NCI-H2081 treated with DMSO at 0.1 percent for 48 hours (cell line): ENCODE measurements at regions not wholly inside any gene's neighbourhood (a gene's known extent, or its start where the extent isn't known, plus 50 kb on each side); places are given as distances from the start of the nearest gene placed in this dataset.

Experiments
- DNase-seq: peaks from one replicate; lab custom pipeline; 2025; lab: John Stamatoyannopoulos, UW

DNA sequence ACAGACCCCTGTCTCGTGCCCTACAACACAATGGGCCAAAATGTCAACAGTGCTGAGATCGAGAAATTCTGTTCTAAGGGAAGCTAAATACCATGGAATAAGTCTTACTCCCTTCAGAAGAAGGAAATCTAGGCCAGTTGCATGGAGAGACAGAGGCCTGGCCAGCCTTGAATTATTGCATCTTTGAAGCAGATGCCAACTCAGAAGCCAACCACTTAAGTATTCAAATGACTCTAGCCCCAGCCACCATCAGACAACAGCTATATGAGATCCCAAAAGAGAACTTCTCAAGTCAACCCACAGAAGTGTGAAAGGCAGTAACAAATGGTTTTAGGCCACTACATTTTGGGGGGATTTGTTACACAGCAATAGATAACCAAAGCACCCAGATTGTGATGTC lies 180.1 kb downstream of the ACTL7B start:
- no peak for DNase-seq

DNA sequence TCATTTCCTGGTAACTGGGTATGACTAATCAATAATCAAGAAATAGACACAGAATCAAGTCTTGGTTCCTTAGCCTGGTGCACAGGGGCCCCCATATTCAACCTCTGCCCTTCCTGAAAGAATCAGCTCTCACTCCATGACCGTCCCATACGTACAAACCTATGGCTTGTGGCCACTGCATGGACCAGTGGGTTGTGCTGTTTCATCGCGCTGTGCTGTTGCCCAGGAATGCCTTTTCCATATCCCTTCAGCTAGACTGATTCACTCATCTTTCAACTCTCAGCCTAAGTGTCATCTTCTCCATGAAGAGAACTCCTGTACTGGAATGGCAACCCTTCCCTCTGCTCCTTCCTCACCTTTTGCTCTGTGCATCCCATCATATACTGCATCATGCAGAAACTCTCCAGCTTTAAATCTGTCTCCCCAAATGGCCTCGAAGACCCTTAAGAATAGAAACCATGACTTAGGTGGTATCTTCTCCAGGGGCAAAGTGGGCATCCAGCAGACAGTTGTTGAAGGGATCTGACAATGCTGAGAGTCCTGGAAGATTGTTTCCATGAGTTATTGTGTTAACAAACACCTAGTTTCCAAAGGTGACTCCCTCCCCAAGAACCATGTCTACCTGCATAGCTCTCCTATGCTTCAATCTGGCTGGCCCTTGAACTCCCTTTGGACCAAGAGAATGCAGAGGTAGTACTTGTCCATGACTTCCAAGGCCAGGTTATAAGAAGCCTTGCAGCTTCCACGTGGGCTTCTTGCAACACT lies 180.8 kb downstream of the ACTL7B start:
- DNase-seq: no peak

DNA sequence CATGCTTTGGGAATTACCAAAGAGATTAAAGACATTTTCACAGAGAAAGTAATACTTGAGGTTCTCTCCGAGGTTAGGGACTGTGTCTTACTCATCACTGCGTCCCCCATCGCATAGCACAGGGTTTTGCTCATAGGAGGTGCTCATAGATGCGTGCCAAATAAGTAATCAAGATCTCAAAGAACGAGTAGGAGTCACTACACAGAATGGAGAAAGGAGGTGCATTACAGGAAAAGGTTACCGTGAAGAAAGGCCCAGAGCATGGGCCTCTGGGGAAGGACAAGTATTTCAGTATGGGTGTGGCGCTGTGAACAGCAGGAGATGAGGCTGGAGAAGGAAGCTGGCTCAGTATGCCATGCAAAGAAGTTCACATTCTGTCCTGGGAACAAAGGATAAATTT lies 182.4 kb downstream of the ACTL7B start:
- no peak for DNase-seq

DNA sequence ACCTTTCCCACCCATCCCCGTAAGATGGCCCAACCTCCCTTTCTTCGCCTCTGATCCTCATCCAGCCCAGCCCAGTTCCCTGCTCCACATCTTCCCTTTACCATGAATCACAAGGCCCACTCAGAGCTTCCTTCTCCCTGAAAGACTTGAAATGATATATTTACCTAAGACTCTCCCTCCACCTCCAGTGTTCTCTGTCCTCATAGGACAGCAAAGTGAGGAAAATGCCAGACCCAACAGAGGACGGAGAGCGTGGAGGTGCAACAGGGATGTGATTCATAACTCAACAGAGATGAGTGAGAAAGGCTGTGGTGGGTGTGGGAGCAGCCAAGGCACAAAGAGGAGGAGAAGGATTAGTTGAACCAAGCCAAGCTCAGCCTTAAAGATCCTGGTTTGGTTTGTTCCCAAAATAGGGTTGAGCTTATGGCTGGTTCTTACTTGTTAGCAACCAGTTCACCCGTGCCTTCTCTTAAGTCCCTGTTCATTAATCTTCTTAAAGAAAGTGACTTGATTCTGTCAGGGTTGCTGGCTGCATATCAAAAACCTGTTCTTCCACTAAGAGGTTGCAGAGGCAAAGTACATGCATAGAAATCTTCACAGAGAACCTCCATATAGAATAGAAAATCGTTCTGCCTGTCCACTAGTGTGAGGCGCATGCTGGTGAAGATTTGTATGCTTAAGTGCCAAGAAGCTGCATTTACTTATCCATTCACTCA lies 183.2 kb downstream of the ACTL7B start:
- no peak for DNase-seq

DNA sequence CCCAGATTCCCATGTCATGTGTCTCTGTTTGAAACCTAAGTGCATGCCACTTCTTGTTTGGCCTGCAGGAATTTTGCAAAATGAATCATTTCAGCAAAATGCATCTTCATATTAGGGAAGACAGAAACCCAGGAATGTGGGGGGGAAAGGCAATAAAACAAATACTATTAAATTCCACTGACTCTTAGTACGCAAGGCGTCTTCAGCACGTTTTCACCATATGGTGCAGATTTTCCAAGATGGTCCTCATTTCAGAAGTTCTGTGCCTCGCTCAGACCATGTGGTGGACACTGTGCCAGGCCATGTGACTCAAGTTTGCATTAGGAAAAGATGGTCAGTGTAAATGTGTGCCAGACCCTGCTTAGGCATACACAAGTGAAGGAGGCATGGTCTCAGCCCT lies 184.0 kb downstream of the ACTL7B start:
- no peak for DNase-seq

DNA sequence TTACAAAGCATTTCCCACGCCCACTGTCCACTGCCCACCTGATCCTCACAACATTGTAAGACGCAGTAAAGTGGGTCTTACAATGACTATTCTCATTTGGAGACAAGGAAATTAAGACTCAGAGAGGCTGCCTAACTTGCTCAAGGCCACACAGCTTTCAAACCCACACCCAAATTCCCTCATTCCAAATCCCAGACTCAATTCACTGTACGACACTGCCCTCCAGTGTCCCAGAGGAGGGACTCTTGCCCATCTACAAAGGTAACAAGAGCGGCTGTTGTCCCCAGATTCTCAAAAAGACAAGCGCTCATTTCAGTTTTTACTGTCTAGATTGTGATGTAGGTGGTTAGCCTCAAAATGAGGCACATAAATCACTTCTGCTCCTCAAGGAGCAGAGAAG lies 184.6 kb downstream of the ACTL7B start:
- DNase-seq: no peak

DNA sequence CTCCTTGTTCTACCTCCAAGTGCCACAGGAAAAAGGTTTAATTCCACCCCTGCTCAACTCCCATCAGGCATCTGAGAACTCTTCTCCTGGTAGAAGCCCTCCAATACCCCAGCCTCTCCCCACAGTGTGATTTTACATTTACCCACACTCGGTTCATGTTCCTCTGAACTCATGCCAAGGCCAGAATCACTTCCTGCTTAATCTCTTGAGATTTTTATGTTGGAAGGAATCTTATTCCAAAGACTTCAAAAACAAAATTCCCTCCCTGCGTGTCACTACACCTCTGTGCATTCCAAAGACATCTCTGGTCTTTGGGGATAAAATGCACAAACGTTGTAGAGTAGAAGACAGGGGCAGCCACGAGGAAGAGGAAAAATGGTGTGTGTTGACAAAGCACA lies 186.8 kb downstream of the ACTL7B start:
- no peak for DNase-seq

DNA sequence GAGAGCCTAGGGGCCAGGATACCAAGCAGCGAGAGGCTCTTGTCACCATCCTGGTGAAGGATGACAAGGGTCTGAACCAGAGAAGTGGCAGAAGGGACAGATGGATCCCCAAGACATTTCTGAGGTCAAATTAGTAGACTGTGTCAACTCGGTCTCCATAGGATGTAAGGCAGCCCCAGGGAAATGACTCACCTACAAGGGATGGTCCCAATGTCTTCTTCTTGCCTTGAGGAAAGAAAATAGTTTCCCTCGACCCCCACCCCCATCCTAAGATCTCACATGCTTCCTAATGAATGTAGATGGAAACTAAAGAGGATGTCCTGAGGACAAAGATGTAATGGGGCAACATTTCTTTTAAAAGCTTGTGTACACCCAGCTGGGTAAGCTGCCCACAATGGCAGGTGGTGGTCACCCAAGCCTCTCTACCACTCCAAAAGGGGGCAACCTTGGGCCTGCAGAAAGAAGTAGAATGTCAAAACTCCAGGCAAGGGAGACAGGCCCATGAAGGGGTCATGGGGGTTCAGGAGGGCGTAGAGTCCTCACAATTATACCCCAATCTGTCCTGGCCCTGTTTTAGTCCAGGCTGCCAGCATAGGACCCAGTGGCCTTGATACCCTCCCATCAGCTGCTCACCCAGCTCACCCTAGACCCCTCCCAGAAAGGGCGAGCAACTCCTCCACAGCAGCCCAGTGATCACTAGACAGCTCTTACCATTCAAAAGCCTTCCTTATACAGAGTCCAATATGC lies 187.4 kb downstream of the ACTL7B start:
- no peak for DNase-seq

DNA sequence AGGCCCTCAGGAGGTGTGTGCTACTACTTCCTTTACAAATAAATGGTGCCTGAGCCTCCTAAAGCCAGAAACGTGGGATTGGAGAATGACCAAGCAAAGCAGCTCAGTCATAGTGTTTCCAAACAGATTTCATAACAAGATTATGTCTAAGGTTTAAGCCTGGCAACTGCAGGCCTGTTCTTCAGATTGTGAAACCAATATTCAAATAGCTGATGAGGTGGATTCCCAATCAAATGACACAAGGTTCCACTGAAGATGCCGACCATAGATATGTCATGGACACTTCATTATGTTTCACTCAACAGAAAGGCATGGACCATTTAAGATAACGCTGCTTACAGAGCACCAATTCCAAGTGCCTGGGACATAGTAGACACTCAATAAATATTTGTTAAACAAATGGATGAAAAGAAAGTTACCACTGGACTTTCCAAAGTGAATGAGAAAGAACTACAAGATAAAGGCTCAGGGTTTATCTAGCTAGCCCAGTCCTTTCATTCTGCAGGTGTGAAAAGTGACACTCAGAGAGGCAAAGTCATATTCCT lies 189.5 kb downstream of the ACTL7B start:
- no peak for DNase-seq

DNA sequence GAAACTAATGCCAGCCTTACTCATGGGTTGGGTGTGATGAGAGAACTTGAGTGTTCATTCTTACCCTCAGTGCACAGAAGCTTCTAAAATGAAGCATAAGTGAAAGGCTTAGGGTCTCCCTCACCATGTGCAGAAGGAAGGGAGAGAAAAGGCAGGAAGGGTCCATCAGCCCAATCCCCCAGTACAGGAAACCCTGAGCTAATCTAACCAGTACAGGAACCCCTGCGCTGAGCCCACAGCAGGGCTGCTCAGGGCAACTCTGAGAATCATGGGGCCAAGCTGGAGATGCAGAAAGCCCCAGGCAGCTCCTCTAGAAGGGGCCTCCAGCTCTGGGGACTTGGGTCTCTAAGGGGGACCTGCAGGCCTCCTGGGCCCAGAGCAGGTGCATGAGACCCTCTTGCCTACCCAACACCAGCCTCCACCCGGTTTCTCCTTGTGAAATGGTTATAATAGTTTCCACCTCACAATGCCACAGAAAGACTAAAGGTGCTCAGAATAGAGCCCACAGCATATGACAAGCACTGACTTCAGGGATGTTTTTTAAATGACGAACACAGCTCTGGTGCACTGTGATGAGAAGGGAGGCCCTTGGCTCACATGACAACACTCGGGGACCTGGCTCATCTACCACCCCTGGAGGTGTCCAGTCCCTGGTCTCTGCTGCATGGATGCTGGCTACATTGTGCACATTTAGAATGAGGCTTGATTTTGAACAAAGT lies 190.1 kb downstream of the ACTL7B start:
- DNase-seq: no peak

DNA sequence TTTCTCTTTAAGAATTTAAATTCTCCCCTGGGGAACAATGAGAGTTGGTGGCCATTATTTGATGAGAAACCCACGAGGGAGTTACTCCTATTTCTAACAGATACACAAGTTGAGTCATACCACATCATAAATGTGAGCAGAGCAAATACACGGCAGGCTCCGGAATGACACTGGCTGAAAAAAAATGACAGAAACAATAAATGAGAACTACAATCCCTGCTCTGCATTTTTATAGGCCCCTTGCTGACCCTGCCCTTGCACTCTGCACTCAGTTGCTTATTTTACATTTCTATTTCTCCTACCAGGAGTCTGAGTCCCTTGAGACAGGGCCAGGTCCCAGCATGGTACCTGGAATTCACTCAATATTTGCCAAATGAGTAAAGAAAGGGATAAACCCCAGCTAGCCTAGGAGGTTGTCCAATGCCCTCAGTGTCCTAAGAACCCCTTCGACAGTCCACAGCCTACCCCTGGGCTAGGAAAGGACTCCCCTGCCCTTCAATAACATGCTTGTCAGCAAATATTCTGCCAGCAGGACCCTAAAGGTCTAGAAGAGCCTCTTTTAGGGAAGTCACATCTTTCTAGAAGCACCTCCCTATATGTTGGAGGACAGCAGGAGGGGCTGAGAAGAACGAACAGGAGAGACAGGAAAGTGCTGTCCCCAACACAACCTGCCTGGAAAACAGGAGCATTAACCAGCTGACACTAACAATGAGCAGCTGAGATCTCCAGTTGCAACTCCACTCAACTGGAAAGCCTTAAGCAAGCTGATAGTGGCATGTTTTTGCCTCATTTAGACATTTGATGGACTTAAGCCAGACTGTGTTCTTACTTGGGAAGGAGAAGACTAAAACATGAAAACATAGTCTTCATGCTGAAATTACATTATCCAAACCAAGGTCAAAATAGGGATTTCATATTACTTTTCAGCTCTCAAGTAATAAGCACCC lies 191.2 kb downstream of the ACTL7B start:
- no peak for DNase-seq

DNA sequence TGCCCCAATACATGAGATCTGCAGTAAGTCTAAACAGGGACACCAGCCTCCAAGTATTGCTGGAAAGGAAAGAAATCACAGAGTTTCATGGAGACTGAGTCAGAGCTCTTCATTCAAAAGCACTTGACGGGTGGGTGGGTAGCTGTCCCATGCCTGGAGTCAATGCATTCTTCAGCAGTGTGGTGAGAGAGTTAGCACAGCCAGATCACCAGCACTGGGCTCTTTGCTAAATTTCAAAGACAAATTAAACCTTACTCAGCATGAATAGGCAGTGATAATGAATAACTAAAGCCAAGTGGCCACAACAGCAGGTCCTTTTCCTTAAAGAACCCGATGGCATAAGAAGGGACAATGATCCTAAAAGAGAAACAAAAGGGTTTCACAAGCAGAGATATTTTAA lies 192.4 kb downstream of the ACTL7B start:
- no peak for DNase-seq

DNA sequence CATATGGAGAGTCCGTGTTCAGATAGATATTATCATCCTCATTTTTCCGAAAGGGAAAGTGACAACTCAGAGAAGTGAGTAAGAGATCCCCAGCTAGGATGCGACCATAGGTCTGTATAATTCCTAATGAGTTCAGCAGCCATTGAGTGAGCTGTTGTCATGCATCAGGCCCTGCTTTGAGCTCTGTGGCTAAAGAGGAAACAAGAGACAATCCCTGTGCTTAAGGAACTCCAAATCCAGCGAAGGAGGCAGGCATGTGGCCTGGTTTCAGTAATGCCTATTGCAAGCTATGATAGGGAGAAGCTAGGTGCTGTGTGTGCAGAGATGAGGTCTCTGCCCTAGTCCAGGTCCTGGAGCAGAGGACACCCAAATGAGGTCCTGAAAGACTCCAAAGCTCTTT lies 192.8 kb downstream of the ACTL7B start:
- DNase-seq: no peak

DNA sequence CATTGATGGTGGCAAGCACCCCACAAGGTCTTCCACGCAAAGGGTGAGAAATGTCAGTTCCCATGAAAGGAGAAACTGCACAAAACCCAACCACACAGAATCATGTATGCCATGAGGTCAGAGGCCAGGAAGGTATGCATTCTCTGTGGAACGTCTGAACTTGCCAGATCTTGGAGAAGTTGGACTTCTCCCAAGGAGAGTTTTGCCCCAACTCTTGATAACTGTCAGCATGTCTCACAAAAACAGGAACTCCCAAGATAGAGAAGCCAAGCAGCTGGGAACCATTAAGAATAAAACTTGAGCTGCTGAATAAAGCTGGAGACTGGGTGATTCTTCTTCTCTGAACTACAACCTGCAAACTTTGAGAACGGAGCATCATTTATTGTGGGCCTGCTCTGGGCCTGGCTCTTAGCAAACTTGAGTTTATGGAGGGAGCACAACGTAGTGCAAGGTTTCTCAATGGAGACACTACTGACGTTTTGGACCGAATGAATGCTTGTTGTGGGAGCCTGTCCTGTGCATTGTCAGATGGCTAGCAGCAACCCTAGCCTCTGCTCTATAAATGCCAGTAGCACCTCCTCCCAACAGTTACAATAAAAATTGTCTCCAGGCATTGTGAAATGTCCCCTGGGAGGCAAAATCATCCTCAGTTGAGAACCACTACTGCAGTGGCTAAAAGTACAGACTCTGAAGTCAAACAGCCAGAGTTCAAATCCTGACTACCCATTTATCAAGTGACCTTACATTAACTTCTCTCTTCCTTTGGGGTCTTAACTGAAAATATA lies 193.5 kb downstream of the ACTL7B start:
- no peak for DNase-seq

DNA sequence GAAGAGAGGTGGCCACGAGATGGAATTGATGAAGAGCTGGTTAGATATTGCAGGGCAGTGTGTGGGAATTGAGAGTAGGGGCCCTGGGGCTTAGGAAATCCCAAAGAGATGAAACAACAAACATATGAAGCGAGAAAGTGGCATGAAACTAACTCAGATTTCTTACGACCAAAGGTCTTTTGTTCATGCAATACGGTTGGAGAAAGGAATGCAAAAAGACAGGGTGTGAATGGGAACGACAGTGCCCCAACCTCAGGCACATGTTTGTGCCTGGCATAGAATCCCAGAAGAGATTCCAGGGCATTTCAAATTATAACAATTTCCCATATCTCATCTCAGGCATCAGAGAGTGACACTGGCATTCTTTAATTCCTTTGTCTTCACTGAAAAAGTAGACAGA lies 199.2 kb downstream of the ACTL7B start:
- DNase-seq: no peak

DNA sequence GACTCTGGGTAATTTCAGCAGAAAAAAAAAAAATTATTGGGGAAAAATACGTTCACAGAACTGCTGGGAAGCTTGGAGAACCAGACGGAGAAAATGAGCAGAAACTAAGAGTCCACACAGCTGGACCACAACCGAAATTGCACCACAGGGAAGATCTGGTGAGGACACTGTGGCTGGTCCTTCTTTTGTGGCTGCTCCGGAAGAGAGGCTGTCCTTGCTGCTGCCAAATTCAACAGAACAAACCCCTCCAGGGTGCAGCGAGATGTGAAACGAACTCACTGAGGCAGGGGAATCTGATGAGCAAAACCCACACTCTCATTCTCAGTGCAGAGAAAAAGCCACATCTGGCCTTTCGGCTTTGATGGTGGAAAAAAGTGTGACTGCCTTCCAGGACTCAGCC lies 200.0 kb downstream of the ACTL7B start:
- no peak for DNase-seq

DNA sequence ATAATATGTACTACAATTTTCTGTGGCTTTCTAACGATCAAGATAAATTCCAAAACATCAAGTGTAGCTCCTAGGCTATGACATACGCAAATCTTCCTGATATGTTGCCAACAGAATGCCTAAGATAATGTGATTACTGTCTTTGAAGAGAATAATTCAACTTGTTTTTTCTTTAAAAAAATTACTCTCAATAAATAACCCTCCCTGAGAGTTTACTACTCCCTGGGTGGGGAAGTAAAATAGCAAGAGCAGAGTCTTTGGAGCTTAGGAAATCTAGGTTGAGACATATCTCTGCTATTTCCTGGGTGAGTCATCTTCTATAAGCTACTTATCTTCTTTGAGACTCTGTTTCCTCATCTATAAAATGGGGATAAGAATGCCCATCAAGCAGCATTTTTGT lies 201.2 kb downstream of the ACTL7B start:
- no peak for DNase-seq

DNA sequence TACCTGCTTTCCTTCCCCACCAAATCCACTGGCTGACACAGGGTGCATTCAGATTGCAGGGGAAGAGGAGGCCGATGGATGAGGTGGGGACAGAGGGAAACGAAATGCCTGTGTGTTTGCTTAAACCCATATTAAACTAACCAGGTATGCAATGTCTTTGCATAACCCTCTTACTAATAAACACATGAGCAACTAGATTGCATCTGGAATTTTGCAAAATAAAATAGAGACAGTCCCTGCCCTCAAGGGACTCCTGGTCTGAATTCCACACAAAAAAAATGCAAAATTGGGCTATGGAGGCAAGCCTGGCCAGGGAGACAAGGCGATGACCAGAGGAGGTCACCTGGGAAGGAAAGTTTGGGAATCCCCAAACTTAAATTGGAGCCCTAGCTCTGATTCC lies 202.9 kb downstream of the ACTL7B start:
- DNase-seq: no peak

DNA sequence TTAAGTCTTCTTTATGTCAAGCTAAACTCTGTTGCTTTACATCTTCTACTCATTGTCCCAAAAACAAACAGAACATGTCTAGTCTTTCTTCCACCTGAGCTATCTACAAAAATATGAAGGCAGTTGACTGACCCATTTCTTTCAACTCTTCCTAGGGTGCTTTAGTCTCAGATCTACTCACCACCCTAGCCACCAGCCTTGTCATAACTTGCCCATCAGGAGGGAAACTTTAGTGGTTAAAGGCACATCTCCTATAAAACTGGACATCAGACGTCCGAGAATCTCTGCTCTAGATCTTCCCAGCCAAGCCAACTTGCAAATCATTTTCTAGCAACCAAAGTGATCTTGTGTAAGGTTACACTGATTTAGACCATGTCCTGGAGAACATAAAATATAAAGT lies 205.0 kb downstream of the ACTL7B start:
- no peak for DNase-seq

DNA sequence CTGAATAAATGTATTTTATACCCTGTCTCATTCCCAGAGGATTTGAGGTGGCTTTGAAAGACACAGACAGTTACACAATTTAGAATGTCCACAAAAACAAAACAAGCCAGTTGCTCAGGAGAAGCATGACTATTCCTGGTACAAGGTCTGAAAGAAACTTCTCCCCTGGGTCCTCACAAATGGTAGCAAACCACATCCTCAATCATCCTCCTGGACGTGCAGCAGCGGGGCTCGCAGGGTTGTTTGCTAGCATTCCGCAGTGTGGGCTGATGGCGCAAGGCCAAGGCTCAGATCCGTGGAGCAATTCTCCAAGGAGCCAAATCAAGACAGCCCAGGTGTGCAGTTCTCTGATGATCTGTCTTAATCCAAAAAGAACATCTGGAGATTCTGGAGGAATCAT lies 210.3 kb downstream of the ACTL7B start:
- no peak for DNase-seq
